Right renal pelvis (tissue), 4 donors: ENCODE measurements at regions not wholly inside any gene's neighbourhood (a gene's known extent, or its start where the extent isn't known, plus 50 kb on each side); places are given as distances from the start of the nearest gene placed in this dataset.
A peak's percentile ranks its signal among the peaks of the same experiment; 100 is the strongest.

ENCODE experiments used
- DNase-seq, 4 donors: peaks; one replicate each; pipeline ENCODE4 v3.0.0-alpha.2; 2013; ENCODE audit warnings: low read depth in 4 of 4, low spot score in 3 of 4, missing footprints in 1 of 4

GRCh38 chr6:84467296-84467695 is 239.9 kb upstream of the CEP162 start:
- DNase-seq, result no peak

- DNase-seq, result no peak
Observed at GRCh38 chr6:84466511-84466910, 239.1 kb upstream of the CEP162 start.

- no peak for DNase-seq
Observed at GRCh38 chr6:84464471-84464870, 237.0 kb upstream of the CEP162 start.

- no peak for DNase-seq
Observed at GRCh38 chr6:84462698-84463097, 235.3 kb upstream of the CEP162 start.

GRCh38 chr6:84461461-84461860 is 234.0 kb upstream of the CEP162 start:
- DNase-seq, result no peak

GRCh38 chr6:84460491-84460890 is 233.0 kb upstream of the CEP162 start:
- no peak for DNase-seq

- DNase-seq, result no peak
Observed at GRCh38 chr6:84459401-84459800, 232.0 kb upstream of the CEP162 start.

- DNase-seq, result no peak
Observed at GRCh38 chr6:84458271-84458670, 230.8 kb upstream of the CEP162 start.

- no peak for DNase-seq
Observed at GRCh38 chr6:84457276-84457675, 229.8 kb upstream of the CEP162 start.

GRCh38 chr6:84456803-84457202 is 229.4 kb upstream of the CEP162 start:
- DNase-seq, result no peak

- DNase-seq, result no peak
Observed at GRCh38 chr6:84455511-84456029, 228.1 kb upstream of the CEP162 start.

GRCh38 chr6:84453499-84453898 is 226.1 kb upstream of the CEP162 start:
- DNase-seq, result no peak

GRCh38 chr6:84450018-84450417 is 222.6 kb upstream of the CEP162 start:
- DNase-seq, result no peak

GRCh38 chr6:84449220-84449619 is 221.8 kb upstream of the CEP162 start:
- DNase-seq, result peak in 3 of 4 donors; percentile 10 to 31 (median 20)

- DNase-seq, result no peak
Observed at GRCh38 chr6:84448331-84448730, 220.9 kb upstream of the CEP162 start.

GRCh38 chr6:84447651-84448050 is 220.2 kb upstream of the CEP162 start:
- no peak for DNase-seq

- no peak for DNase-seq
Observed at GRCh38 chr6:84445068-84445467, 217.6 kb upstream of the CEP162 start.

GRCh38 chr6:84442208-84442607 is 214.8 kb upstream of the CEP162 start:
- DNase-seq, result no peak

- no peak for DNase-seq
Observed at GRCh38 chr6:84441456-84441855, 214.0 kb upstream of the CEP162 start.

- no peak for DNase-seq
Observed at GRCh38 chr6:84434550-84434949, 207.1 kb upstream of the CEP162 start.

GRCh38 chr6:84432619-84433018 is 205.2 kb upstream of the CEP162 start:
- DNase-seq, result no peak

GRCh38 chr6:84428300-84428907 is 201.0 kb upstream of the CEP162 start:
- peak in 3 of 4 donors; percentile 25 to 43 (median 39) for DNase-seq
